OCI-LY7 (cell line): ENCODE measurements at regions not wholly inside any gene's neighbourhood (a gene's known extent, or its start where the extent isn't known, plus 50 kb on each side); places are given as distances from the start of the nearest gene placed in this dataset.

ENCODE experiments used
- EZH2phosphoT487 ChIP-seq: fragments of 200-600 bp; sonication (generic); IDR thresholded peaks from 2 replicates; pipeline ENCODE4 v1.6.1; 2018; ENCODE audit warnings: low read depth, borderline replicate concordance, mild to moderate bottlenecking, mixed run types, antibody characterized with exemption, low read length, moderate library complexity, mixed read lengths
- TF ChIP-seq, protein P1 (sequence below): fragments of 200-600 bp; sonication (generic); conservative IDR thresholded peaks from 2 replicates; pipeline ENCODE4 v1.5.1; 2014; ENCODE audit warnings: mild to moderate bottlenecking, antibody characterized with exemption, low read length, moderate library complexity, mixed read lengths

- TF ChIP-seq, protein P1, sequence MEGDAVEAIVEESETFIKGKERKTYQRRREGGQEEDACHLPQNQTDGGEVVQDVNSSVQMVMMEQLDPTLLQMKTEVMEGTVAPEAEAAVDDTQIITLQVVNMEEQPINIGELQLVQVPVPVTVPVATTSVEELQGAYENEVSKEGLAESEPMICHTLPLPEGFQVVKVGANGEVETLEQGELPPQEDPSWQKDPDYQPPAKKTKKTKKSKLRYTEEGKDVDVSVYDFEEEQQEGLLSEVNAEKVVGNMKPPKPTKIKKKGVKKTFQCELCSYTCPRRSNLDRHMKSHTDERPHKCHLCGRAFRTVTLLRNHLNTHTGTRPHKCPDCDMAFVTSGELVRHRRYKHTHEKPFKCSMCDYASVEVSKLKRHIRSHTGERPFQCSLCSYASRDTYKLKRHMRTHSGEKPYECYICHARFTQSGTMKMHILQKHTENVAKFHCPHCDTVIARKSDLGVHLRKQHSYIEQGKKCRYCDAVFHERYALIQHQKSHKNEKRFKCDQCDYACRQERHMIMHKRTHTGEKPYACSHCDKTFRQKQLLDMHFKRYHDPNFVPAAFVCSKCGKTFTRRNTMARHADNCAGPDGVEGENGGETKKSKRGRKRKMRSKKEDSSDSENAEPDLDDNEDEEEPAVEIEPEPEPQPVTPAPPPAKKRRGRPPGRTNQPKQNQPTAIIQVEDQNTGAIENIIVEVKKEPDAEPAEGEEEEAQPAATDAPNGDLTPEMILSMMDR, result no peak
- no peak for TF ChIP-seq EZH2phosphoT487
Observed at GRCh38 chr3:84547207-84547606, 411.6 kb upstream of the CADM2 start.
